HG03457 (cell line): ENCODE measurements at regions not wholly inside any gene's neighbourhood (a gene's known extent, or its start where the extent isn't known, plus 50 kb on each side); places are given as distances from the start of the nearest gene placed in this dataset.

Source experiments
- ATAC-seq: cut with Tn5 transposase; IDR thresholded peaks from one replicate; pipeline ENCODE4 v1.9.1; 2021; ENCODE audit warnings: moderate number of reproducible peaks; ENCODE audit not compliant: unreplicated experiment

DNA sequence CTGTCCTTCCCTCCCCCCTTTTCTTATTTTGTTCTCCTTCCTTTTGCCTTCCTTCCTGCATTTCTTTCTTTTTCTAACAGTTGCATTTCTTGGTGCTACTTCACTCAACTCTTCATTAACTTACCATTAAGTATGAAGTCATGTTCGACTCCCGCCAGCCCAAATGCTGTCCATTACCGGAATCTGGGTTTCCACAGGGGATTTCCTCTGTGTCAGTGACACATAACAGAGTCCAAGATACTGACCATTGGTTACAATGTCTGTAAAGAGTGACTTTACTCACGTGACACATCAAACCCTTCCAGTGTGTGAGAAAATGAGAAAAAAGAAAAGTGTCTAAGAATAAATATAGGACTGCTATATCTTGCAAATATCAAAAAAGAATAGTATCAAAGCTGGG, 500.0 kb upstream of the FRG1 start:
- no peak for ATAC-seq

DNA sequence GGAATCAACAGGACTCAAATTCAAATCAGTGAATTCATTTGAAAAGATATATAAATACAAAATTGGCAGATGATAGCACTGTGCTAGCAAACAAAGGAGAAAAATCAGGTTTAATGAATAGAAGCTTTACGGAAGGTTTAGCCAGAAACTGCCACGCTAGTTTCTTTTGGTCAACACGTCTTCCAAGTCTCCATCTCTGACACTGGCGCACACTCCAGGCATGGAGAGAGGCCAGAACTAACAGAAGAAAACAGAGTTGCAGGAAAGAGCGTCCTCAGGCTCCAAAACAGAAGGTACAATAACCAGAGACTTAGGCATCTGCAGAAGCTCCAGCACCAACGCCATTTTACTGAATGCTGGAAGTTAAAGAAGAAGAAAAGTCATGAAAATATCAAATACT, 497.3 kb upstream of the FRG1 start:
- ATAC-seq, result no peak

DNA sequence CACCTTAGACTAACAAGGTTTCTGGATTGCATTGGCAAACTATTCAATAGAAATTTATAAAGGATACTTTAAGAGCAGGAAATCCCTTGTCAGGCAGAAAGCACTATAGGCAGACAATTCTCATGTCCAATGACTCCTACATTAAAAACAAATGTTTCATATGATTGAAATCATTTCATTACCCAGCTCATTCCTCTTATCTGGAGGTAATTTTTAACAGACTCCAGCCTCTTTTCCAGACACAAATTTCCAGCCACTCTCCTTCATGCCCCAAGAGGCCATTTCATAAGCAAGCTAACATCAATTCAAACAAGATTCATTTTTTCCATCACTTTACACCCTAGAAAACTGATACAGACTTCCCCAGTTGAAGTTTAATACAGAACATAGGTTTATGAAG, 495.1 kb upstream of the FRG1 start:
- ATAC-seq, result no peak

DNA sequence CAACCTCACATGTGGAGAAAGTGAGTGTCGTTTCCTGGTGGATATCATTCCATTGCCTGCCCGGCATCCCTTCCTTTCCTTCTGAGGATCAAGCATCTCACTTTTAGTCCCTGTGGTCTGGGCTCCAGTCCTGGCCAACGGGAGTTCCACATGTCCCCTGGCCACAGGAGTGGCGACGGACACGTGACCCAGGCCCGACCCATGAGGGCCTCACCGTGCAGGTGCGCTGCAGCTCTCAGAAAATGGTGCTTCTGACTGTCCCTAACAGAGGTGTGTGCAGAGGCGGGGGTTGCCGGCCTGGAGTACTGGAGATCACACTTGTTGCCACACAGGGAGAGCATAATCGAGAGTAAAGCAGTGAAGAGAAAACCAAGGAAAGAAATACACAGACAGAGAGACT, 476.9 kb upstream of the FRG1 start:
- ATAC-seq, result no peak

DNA sequence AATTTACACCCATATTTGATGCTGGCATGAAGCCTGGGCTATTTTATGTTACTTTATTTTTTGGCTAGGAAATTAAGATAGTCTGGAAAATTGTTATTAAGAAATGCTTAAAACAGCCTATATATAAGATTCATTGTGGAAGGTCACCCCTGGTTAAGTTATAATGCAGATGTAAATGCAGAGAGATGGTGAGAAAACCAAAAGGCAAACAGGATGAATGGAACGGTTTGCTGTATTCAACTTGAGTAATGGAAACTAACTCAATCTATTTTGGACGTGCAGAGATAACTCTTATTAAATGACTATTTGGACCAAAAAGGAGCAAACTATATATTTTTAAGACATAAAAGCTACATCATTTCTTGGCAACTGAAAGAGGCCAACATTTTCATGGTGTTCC, 446.3 kb upstream of the FRG1 start:
- ATAC-seq, result no peak

DNA sequence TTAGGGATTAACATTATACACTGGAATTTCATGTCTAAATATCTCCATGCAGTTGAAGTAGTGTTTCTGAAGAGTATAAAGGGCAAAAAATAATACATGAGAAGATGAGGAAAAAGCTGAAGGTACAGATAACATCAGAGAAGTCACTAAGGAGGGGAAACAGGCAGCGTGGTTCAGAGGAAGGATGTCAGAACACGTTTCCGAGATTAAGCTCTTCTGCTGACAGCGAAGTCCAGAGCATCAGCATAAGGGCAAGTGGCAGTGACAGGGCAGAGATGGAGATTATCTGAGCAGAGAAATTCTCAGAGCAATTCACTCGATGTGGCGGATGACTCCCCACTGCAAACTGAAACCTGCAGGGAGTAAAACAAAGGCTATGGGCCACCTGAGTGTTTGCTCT, 443.2 kb upstream of the FRG1 start:
- no peak for ATAC-seq

DNA sequence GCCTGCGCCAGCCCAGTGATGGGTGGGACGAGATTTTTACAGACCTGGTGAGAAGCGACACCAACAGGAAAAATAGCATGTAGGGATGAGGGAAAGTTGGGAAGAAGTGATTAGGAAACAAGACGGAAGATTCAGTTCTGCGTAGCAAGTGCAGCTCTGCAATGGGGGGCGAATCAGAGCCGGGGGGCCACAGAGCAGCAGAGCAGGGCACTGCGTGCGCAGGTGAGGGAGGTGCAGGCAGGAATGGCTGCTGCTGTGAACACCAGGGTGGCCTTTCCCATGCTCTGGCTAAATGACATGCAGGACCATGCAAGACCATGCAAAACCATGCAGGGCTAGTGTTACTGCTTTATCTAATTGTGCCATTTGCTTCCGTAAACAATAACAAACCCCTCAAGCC, 442.7 kb upstream of the FRG1 start:
- no peak for ATAC-seq

DNA sequence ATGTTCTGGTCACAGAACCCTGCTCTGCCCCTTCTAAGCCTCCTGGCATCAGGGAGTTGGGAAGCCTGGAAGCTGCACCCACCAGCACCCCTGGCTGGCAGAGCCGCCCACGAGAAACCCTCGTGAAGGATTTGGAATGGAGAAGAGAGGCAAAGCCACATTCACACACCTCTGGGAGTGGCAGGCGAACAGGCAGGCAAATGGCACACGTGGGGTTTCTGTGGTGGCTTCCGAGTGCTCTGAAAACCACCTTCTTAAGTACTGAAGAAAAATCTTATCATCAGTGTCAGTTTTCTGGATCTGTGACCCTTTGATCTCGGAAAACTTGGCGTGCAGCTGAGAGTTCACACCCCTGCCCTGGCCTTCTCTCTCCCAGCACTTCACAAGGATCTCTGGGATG, 442.2 kb upstream of the FRG1 start:
- no peak for ATAC-seq

DNA sequence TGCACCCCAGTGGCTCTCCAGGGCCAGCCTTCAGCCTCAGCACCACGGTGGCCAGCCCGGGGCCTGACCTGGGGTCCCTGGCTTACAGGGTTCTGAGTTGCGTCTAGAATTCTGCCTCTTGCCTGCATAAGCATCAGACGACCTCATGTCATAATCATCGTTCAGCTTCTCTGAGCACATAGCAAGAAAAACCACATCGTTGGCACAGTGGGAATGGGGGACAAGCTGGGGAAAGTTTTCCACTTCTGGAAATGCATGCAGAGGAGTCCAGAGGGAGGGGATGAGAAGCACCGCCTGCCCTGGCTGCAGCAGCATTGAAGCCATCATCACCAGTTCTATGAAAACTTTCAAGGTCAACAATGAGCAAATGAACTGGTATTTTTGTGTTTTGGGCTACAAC, 441.0 kb upstream of the FRG1 start:
- ATAC-seq, result no peak

DNA sequence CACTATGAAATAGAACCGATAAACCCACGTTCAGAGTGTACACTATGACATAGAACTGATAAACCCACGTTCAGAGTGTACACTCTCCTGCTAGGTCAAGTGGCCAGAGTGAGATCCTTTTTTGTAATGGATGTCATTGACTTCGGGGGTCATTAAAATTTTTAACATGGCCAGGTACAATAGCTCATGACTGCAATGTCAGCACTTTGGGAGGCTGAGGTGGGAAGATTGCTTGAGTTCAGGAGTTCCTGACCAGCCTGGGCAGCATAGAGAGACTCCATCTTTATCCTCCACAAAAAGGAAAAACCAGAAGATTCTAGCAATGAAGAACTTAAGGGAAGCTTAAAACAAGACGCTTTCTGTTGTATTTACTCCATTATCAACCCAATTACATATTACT, 439.7 kb upstream of the FRG1 start:
- no peak for ATAC-seq

DNA sequence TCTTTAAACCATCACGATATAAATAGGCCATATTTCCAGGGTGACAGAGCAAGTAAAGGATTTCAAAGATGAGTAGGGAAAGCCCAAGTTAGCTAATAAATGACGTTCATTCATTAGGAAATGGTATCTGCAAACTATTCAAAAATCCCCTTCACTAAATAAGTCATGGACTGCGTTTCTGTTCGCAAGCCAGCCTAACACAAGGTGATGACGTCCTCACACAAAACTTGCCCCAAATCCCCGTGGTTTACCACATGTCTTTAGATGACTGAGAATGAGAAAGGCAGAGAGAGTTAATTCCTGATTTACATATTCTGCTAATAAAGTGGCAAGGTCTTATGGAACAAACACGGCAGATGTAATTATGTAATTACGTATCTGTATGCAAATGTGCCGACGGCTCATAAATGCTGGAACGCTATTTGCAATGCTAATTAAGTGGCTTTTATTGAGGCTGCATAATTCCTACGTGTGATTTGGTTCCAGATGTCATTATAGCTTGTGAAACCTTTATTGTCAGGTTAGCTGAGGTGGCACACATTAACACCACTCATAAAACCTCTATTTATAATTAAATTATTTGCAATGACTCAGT, 437.7 kb upstream of the FRG1 start:
- ATAC-seq, result no peak

DNA sequence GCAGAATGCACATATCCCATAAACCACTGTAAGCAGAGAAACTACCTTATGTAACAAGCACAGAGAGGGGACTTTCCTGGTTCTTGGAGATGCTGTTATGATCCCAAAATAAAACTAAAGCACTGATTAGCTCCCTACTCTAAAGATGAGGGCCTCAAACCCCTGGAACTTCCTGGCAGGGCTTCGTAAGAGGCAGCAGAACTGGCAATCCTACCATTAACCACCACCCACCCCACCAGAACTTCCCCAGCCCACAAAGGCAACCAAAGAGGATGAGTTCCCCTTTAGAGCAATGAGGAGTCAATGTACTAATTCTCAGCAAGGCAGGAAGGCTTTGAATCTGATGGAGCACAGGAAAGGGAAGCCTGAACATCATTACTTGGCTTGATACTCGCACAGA, 436.5 kb upstream of the FRG1 start:
- ATAC-seq, result no peak

DNA sequence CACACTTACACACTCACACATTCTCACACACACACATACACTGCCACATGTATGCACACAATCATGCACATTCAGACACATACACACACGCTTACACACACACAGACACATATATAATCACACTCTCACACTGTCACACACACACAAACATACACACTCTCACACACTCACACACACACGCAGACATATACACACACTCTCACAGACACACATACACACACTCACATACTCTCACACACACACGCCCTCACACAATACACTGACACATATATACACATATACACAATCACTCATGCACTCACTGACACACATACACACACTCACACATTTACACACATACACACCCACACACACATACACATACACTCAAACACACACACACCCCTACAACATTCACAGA, 435.3 kb upstream of the FRG1 start:
- no peak for ATAC-seq

DNA sequence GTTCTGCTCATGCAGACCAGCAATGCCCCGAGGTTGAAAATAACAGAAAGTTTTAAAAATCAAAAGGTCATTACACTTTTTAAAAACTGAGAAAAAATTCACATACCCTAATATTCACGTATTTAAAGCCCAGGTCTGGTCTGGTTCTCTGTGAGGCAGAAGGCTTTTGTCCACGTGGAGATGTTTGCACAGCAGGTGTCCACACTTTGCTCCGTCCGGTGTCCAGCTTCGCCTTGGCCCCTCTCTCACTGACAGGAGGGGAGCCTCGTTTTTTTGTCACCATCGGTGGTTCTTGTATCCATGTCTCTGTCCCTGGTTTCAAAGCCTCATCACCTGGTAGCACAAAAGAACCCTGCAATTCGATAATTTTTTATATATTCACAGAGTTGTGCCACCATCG, 434.6 kb upstream of the FRG1 start:
- no peak for ATAC-seq

DNA sequence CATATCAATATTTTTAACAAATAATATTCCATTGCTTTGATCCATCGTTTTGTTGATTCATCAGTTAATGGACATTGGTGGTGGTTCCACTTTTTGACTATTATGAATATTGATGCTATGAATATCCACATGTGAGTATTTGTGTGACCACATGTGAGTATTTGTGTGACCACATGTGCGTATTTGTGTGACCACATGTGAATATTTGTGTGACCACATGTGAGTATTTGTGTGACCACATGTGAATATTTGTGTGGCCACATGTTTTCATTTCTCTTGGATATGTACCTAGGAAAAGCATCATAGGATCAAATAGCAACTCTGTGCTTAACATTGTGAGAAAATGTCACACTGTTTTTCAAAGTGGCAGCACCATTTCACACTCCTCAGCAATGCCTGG, 433.6 kb upstream of the FRG1 start:
- ATAC-seq, result no peak

DNA sequence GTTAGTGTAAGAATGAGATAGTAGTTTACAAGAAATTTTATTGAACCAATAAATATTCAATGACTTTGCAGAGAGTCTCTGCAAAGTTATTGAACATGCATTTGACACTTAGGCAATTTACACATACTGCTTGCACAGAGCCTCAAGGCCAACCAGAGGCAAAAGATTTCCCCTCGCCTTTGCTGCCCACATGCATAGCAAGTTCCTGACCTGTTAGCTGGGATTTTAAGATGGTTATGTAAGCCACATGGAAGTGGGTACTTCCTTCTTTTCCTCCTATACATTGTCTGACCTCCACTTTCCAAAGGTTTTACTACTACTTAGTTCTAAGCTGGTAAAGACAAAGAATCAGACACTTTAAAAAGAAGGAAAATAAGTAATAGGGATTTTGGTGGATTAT, 430.1 kb upstream of the FRG1 start:
- ATAC-seq, result no peak

DNA sequence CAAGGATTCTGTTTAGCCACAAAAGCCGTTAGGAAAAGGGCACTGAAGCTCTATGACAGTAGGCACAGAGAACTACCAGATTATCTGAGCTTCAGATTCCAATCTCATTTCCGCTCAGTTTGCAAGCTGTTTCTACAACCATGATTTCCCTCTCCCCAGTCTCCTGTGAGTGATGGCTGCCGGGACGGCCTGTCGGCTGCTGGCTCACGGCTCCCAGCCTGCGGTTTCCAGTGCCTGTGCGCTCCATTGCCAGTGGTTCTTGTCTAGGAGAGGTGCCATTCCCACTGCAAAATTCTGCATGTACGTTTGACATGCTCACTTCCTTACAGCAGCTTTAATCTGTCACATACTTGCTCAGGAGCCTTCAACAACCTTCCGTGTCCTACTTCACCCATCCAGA, 429.1 kb upstream of the FRG1 start:
- ATAC-seq, result no peak

DNA sequence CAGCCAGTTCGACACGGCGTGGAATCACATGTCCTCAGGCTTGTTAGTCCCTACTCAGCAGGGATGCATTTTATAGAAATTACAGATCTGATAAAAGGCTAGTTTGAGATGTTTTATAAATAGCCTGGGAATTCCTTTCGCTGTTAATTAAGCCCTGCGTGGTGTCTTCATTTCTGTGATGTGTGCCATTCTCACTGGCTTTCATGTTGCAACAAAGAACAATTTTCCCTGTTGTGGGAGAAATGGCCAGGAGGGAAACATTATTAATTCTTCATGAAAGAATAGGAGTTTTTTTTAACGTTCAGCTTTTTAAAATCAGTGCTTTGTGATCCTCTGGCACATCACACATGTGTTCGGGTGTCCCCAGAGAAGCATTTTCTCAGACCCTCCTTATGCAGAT, 427.3 kb upstream of the FRG1 start:
- no peak for ATAC-seq

DNA sequence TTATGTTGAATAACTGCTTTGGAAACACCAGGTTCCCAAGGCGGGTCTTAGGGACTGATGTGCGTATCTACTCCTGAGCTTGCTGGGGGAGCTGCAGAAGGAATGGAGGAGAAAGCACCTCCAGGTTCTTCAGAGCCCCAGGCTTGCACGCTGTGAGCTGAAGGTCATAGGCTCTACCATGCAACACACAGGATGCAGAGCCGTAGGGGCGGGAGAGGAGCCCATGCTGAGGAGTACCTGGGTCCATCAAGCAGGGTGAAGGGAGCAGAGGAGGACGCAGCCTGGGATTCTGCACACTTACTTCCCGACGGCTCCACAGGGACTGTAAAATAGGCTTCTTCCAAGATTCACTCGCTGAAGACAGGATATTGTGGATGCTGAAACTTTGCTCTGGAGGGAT, 426.5 kb upstream of the FRG1 start:
- ATAC-seq, result no peak

DNA sequence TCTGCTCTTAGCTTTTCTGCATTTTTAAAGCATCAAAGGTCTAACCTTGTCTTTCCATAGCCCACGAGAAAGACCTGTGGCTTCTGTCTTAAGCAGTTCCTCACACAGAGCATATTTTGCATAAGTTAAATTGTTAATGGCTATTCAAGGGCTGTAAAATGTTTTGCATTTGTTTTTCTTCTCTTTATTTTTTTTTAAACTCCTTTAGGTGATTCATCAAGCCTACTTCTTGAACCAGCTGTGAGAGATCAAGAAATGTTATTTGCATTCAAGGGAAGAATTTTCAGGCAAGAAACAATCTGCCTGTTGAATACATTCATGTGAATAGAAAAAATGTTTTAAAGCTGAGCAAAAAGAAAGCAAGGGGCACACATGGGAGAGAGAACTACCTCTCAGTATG, 423.8 kb upstream of the FRG1 start:
- no peak for ATAC-seq

DNA sequence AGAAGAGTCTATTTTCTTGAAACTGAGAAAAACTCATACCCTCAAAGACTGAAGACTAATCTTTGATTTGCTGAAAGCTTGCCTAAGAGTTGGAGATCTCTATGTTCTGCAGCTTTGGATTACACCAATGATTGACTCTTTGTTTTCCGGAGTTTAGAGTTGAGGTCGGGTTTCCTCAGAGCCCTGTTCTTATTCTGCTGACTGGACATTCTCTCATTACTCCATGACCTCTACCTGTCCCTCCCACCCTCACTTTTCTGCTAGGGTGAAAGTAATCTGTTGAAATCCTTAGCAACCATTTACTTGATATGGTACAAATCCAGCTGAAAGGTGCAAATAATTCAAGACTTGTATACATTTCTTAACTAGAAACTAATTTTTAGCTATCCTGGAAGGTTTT, 421.5 kb upstream of the FRG1 start:
- ATAC-seq, result no peak

DNA sequence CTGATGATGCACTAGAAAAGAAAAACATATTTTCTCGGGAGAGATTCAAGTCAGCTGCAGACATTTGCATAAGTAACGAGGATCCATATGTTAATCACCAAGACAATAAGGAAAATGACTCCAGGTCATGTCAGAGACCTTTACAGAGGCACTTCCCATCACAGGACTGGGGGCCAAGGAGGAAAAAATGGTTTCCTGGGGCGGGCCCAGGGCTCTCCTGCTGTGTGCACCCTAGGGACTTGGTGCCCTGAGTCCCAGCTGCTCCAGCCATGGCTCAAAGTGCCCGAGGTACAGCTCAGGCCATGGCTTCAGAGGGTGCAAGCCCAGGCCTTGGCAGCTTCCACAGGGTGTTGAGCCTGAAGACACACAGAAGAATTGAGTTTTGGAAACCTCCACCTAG, 415.4 kb upstream of the FRG1 start:
- no peak for ATAC-seq

DNA sequence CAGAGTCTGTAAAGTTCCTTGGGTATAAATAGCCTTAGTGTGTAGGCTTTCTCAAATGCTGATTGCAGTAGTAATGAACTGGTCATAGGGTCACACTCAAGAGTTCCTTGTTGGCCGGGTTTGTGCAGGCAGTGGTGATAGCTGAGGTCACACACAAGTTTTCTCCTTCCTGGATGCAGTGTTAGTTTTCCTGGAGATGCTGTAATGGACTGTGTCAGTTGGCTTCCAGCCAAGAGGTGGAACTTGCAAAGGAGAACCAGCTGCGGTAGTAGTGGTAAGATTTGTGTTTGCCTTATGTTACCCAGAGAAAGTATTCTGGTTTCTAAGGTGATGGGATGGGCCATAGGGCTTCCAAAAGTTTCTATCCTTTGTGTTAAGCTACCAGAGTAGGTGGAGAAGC, 409.8 kb upstream of the FRG1 start:
- no peak for ATAC-seq

DNA sequence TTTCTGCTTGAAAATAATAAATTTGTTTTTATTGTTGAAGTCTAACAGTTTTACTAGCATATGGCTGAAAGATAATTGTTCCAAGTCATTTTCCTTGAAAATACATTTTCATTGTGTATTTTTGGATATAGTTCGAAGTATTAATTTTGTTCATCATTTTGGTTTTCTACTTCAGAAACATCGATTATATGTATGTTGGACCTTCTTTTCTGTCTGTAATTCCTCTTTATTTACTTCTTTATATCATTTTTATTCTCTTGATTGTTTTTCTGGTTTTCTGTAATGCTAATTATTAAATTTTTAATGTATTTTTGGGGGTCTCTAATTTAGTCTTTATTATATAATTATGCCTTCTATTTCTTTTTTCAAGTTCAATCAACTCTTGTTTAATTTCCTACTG, 407.1 kb upstream of the FRG1 start:
- no peak for ATAC-seq
